GM18858 (cell line): ENCODE measurements at regions not wholly inside any gene's neighbourhood (a gene's known extent, or its start where the extent isn't known, plus 50 kb on each side); places are given as distances from the start of the nearest gene placed in this dataset.

Experiments used
- ATAC-seq: cut with Tn5 transposase; IDR thresholded peaks from one replicate; pipeline ENCODE4 v1.9.1; 2021; ENCODE audit not compliant: unreplicated experiment

DNA sequence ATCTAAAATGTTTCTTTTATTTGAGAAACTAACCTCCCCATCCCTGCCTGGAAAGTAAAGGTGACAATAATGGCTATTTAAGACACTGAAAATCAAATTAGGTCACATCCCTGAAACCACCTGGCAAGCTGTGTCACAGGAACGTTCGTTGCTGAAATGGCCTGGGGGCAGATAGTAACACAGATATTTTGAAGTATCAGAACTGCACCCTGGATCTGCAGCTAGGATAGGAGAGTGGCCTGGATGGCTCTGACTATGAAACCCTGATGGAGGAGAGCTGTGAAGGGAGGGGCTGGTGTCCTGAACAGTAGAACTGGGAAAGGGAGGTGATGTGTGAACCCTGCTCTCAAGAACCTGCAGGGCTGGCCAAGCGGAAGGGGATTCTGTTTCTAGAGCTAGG, 648.3 kb upstream of the CFAP20DC start:
- no peak for ATAC-seq

DNA sequence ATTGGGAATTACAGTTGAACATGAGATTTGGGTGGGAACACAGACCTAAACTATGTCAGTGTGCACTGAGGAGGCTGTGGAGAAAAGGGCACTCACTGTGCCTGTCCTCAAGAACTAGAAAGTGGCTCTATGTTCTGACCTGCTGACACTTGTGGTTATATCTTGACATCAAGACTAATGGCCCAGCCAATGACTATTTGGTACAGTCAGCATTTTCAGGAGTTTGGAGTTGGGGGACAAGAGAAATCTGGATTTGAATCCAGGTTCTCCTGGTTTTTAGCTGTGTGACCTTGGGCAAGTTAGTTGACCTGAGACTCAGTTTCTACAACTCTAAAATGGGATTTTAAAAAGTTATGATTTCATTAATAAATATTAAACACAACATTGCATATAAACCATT, 647.0 kb upstream of the CFAP20DC start:
- ATAC-seq: no peak

- ATAC-seq: no peak
Measured at GRCh38 chr3:59695860-59696259, 646.0 kb upstream of the CFAP20DC start.

DNA sequence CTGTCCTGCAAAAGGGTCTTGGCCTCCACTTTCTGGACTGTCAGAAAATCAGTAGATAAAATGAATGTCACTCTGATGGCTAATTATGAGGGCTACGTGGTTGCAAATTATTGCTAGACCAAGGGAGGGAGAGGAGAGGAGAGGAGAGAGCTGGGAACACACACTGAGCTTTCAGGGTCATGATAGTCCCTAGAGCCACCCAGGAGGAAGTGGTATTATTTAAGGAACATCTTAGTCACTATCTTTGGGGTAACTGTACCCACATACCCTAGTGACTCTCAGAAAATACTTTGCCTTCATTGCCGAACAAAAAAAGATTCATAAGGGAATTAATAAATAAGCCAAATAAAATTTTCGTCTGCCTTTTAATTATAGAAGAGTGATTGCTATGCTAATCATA, 642.3 kb upstream of the CFAP20DC start:
- ATAC-seq: no peak

DNA sequence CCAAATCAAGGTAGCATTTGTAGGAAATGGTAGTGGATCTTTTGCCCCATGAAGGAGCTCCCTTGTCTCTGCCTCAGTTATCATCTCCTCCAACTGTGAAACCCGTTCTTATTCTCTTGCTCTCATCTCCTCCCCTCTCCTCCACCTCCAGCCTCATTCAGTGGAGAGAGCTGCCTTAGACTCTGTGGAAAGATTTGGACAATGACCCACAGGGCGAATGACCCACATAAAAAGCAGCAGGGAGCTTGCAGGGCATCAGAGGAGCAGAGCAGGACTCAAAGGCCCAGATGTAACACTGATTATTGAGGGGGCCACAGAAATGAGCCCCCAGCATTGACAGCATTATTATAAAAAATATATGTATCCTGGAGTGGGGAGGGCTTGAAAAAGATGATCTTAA, 641.1 kb upstream of the CFAP20DC start:
- no peak for ATAC-seq

DNA sequence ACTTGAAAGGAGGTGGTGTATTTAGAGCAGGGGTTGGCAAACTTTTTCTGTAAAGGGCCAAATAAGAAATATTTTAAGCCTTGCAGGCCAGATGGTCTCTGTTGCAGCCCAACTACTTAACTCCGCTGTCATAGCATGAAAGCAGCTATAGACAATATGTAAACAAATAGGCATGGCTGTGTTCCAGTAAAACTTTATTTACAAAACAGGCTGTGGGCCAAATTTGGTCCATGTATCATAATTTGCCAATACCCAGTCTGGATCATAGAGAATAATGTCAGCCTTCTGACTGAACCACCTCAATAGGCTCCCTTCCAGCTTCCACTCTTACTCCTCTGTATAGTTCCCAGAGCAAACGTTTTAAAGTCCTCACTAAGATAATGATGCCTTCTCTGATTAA, 638.8 kb upstream of the CFAP20DC start:
- ATAC-seq: no peak

DNA sequence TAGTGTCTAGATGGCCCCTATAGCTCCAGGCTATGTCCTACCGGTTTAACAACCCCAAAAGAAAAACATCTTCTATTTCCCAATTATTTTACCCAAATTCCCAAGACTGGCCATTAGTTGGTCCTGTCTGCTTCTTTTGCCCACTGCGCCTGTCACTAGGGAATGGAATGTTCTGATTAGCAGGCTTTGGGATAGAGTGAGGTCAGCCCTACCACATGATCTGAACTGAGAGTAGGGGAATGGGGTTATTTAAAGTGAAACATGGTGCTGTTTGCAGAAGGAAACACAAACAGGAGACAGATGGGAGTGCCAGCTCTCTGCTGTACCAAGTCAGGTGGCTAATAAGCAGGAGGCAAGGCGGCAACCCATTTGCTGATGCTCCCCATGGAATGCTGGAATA, 635.6 kb upstream of the CFAP20DC start:
- ATAC-seq: no peak

DNA sequence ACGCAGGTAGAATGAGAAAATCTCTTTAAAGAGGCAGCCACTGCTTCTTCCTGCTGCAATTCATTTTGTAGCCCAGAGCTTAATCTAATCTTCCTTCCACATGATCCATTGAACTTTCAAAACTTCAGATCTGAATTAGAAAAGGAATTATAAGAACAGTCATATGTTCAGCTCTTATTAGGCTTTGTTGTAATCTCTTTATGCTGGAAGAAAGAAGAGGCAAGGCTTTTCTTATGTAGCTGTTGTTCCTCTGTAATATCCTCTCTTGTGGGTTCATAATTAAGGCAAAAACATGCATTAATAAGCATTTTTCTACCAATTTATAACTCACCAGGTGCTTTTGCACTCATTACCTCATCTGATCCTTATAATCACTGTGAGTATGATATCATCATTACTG, 634.9 kb upstream of the CFAP20DC start:
- ATAC-seq: no peak

DNA sequence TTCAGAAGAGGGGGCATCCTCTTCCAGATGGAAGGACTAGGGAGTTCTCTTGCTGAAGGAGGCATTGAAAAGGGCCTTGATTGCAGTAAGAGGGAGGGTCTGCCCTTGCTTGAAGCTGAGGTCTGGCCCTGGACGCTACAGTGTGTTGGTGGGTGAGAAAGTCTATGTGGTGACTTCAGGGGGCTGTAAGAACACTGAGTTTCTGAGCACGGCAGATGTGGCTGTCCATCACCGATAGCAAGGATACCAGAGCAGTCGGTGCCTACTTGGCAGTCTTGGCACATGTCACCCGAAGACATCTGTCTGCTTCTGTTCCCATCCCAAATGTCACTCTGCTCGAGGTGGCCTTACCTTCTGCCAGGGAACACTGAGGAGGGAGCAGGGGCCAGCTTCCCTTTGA, 631.1 kb upstream of the CFAP20DC start:
- ATAC-seq: no peak

GRCh38 chr3:59677747-59678702, 628.2 kb upstream of the CFAP20DC start:
- ATAC-seq: no peak

GRCh38 chr3:59675495-59675894, 625.7 kb upstream of the CFAP20DC start:
- ATAC-seq: no peak

- no peak for ATAC-seq
Measured at GRCh38 chr3:59663076-59663850, 613.4 kb upstream of the CFAP20DC start.

DNA sequence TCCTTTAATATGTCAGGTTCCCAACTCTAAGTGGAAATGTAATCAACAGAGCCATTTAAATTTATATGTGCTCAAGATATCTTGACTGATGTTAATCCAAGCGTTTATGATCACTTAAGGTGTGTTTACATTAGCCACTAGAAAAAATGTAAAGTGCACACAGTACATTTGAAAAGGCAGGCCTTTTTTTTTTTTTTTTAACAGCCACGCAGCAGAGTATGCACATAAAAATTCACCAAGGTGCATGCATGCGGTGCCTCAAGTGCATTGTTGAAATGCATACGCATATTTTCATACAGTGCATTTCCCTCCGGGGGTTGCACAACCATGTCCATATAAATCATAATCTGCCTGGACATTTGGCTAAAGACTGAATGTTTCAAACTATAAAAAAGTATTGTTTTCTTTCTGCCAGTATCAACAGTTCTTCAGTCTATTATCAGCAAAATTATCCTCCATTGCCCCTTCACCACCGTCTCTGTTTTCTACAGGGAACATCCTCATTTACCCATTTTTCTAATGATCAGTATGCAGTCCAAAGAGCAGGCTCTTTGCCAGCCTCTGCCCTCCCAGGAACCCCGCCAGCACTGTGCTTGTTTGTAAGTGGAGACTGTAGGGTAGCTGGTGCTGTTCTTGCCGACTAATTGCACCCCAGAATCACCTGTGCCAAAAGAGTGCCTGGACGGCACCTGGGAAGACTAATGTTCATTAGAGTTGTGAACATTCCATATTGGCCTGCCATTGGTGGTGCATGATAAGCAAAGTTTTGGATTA, 611.2 kb upstream of the CFAP20DC start:
- ATAC-seq: no peak

DNA sequence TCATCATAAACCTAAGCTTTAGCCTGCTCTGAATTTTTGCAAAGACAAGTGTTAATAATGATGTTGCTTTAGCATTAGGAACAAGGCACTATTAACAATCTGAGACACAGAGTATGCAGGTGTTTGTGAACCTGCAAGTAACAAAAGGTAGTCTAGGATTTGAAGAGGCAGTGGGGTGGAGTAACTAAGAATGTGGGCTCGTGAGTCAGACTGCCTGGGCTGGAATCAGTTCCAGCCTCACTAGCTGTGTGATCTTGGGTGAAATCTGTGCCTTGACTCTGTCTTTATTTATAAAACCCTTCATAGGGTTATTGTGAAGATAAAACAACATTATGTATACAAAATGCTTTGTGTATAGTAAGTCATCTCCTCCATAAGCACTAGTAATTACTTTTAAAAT, 610.6 kb upstream of the CFAP20DC start:
- ATAC-seq: no peak

GRCh38 chr3:59659755-59660154, 609.9 kb upstream of the CFAP20DC start:
- no peak for ATAC-seq

GRCh38 chr3:59658866-59659265, 609.0 kb upstream of the CFAP20DC start:
- ATAC-seq: no peak

- ATAC-seq: no peak
Measured at GRCh38 chr3:59658274-59658673, 608.4 kb upstream of the CFAP20DC start.

DNA sequence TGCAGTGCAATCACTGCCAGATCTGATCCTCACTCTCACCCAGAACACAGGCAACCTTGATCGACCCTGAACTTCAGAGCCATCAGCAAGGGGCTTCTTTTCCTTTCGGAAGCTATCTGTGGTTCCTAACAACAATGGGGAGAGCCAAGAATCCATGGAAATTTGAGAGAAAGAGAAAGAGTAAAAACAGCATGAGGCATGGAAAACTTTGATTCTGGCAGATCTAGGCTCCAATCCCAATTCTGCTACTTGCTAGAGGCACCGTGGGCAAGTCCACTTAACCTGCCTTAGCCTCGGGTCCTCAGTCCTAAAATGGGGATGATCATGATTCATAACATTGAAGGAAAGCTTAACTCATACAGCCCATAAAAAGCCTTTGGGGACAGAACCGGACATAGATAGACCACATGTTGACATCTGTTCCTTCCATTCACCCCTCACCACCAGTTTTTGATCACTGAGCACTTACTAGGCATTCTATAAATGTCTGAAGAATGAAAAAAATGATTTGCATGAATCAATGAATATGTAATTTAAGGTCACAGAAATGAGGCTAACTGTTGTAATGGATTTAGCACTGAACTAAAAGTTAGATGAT, 605.7 kb upstream of the CFAP20DC start:
- no peak for ATAC-seq

GRCh38 chr3:59654480-59655417, 604.9 kb upstream of the CFAP20DC start:
- ATAC-seq: no peak

GRCh38 chr3:59654123-59654479, 604.3 kb upstream of the CFAP20DC start:
- ATAC-seq: no peak
